EH (cell line): ENCODE measurements at regions not wholly inside any gene's neighbourhood (a gene's known extent, or its start where the extent isn't known, plus 50 kb on each side); places are given as distances from the start of the nearest gene placed in this dataset.

Source experiments
- DNase-seq: peaks from one replicate; pipeline ENCODE4 v3.0.0-alpha.2; 2015; ENCODE audit warnings: low read depth

GRCh38 chr6:22466665-22467245, 102.6 kb upstream of the HDGFL1 start:
- DNase-seq, result no peak

- no peak for DNase-seq
Observed at GRCh38 chr6:22467645-22468044, 101.7 kb upstream of the HDGFL1 start.

GRCh38 chr6:22468256-22468965, 101.0 kb upstream of the HDGFL1 start:
- peak; percentile 33 for DNase-seq

- DNase-seq, result no peak
Observed at GRCh38 chr6:22470454-22471131, 98.8 kb upstream of the HDGFL1 start.

GRCh38 chr6:22471132-22471690, 98.2 kb upstream of the HDGFL1 start:
- peak; percentile 80 for DNase-seq

GRCh38 chr6:22471746-22472145, 97.6 kb upstream of the HDGFL1 start:
- DNase-seq, result no peak

GRCh38 chr6:22473991-22474682, 95.2 kb upstream of the HDGFL1 start:
- DNase-seq, result no peak

GRCh38 chr6:22476811-22477390, 92.5 kb upstream of the HDGFL1 start:
- peak; percentile 77 for DNase-seq

- no peak for DNase-seq
Observed at GRCh38 chr6:22497276-22497675, 72.1 kb upstream of the HDGFL1 start.

- DNase-seq, result peak; percentile 5
Observed at GRCh38 chr6:22499815-22500214, 69.6 kb upstream of the HDGFL1 start.

GRCh38 chr6:22506496-22506895, 62.9 kb upstream of the HDGFL1 start:
- no peak for DNase-seq

GRCh38 chr6:22512686-22513427, 56.5 kb upstream of the HDGFL1 start:
- peak; percentile 2 for DNase-seq

- DNase-seq, result no peak
Observed at GRCh38 chr6:22513667-22514066, 55.7 kb upstream of the HDGFL1 start.

GRCh38 chr6:22519237-22519636, 50.1 kb upstream of the HDGFL1 start:
- DNase-seq, result no peak
